Right lobe of liver (tissue), 4 donors: ENCODE measurements at regions not wholly inside any gene's neighbourhood (a gene's known extent, or its start where the extent isn't known, plus 50 kb on each side); places are given as distances from the start of the nearest gene placed in this dataset.

Experiments used
- CTCF ChIP-seq, 4 donors: fragments of 200-600 bp in 3 of 4; fragments of 450-650 bp in 1 of 4; IDR thresholded peaks; one replicate each; pipeline versions ENCODE4 v1.5.1 to v1.8.0; 2016 to 2022; ENCODE audit warnings: antibody characterized with exemption in 4 of 4, mild to moderate bottlenecking in 2 of 4
- POLR2A ChIP-seq: fragments of 450-650 bp; IDR thresholded peaks from one replicate; pipeline ENCODE4 v1.6.1; 2017; ENCODE audit warnings: antibody characterized with exemption, mild to moderate bottlenecking
- donor health status: DM: no; HTN: no; CAD: no.
- donor health status: DM: no; HTN: no; CAD: no.
- donor health status: DM: no; HTN: yes; CAD: no.

GRCh38 chr20:11270566-11270965 lies 596.8 kb upstream of the JAG1 start:
- TF ChIP-seq POLR2A (no peak), CTCF (IDR thresholded peaks at IDR 0.05) (no peak)
